ENCODE measurements at regions not wholly inside any gene's neighbourhood (a gene's known extent, or its start where the extent isn't known, plus 50 kb on each side); places are given as distances from the start of the nearest gene placed in this dataset.

GRCh38 chr14:87797001-87797400 lies 196.0 kb downstream of the GALC start:
- DNase-seq (ENCODE audit: low spot score): no peak
- no peaks in the 10 kb centered on the region for H3K27me3 ChIP-seq (replicated peaks; ENCODE audit: insufficient read depth, low read depth, low read length, poor library complexity)
- H3K4me3 ChIP-seq (ENCODE audit: low read depth, low read length, poor library complexity, severe bottlenecking): no peak overlapping the region
- POLR2A ChIA-PET (ENCODE audit: low non-redundant PET): no interaction called here
- no peak overlapping the region for H3K27ac ChIP-seq (ENCODE audit: low read depth, low read length, poor library complexity, severe bottlenecking)
- CTCF ChIA-PET: no interaction called here
- H3K4me1 ChIP-seq (ENCODE audit: insufficient read depth, low read length, poor library complexity, severe bottlenecking): no peaks in the 10 kb centered on the region
- BruUV-seq (replicated peaks): no TSS peak
- no peak for TF ChIP-seq EZH2 (IDR thresholded peaks at IDR 0.05; ENCODE audit: borderline replicate concordance, low read depth, low read length, poor library complexity, severe bottlenecking)
- TF ChIP-seq CTCF (conservative IDR thresholded peaks at IDR 0.05; ENCODE audit: low read depth, low read length): no peak
- no peaks in the 10 kb centered on the region for H3K9me3 ChIP-seq (ENCODE audit: low read depth, low read length, poor library complexity, severe bottlenecking)
- intact Hi-C loops (cut with micrococcal nuclease; ENCODE audit: unreplicated experiment): no loop called here
- H3K36me3 ChIP-seq (ENCODE audit: insufficient read depth, low read length, poor library complexity, severe bottlenecking): no peaks in the 10 kb centered on the region

- no peaks in the 10 kb centered on the region for H3K27me3 ChIP-seq (replicated peaks; ENCODE audit: insufficient read depth, low read depth, low read length, poor library complexity)
- intact Hi-C loops (cut with micrococcal nuclease; ENCODE audit: unreplicated experiment): no loop called here
- H3K4me3 ChIP-seq (ENCODE audit: low read depth, low read length, poor library complexity, severe bottlenecking): no peak overlapping the region
- BruUV-seq (replicated peaks): no TSS peak
- DNase-seq (ENCODE audit: low spot score): no peak
- TF ChIP-seq EZH2 (IDR thresholded peaks at IDR 0.05; ENCODE audit: borderline replicate concordance, low read depth, low read length, poor library complexity, severe bottlenecking): no peak
- TF ChIP-seq CTCF (conservative IDR thresholded peaks at IDR 0.05; ENCODE audit: low read depth, low read length): no peak
- no peaks in the 10 kb centered on the region for H3K9me3 ChIP-seq (ENCODE audit: low read depth, low read length, poor library complexity, severe bottlenecking)
- H3K4me1 ChIP-seq (ENCODE audit: insufficient read depth, low read length, poor library complexity, severe bottlenecking): no peaks in the 10 kb centered on the region
- H3K27ac ChIP-seq (ENCODE audit: low read depth, low read length, poor library complexity, severe bottlenecking): no peak overlapping the region
- H3K36me3 ChIP-seq (ENCODE audit: insufficient read depth, low read length, poor library complexity, severe bottlenecking): no peaks in the 10 kb centered on the region
- ChIA-PET POLR2A (ENCODE audit: low non-redundant PET) (no interaction called here), CTCF (no interaction called here)
Measured at GRCh38 chr14:87794561-87794960, 198.4 kb downstream of the GALC start.

GRCh38 chr14:87785897-87786296 lies 207.1 kb downstream of the GALC start:
- CTCF ChIA-PET: no interaction called here
- Histone ChIP-seq H3K27me3 (replicated peaks; ENCODE audit: insufficient read depth, low read depth, low read length, poor library complexity) (no peaks in the 10 kb centered on the region), H3K36me3 (ENCODE audit: insufficient read depth, low read length, poor library complexity, severe bottlenecking) (no peaks in the 10 kb centered on the region), H3K4me3 (ENCODE audit: low read depth, low read length, poor library complexity, severe bottlenecking) (no peak overlapping the region), H3K9me3 (ENCODE audit: low read depth, low read length, poor library complexity, severe bottlenecking) (no peaks in the 10 kb centered on the region), H3K27ac (ENCODE audit: low read depth, low read length, poor library complexity, severe bottlenecking) (no peak overlapping the region), H3K4me1 (ENCODE audit: insufficient read depth, low read length, poor library complexity, severe bottlenecking) (no peaks in the 10 kb centered on the region)
- no TSS peak for BruUV-seq (replicated peaks)
- no peak for DNase-seq (ENCODE audit: low spot score)
- POLR2A ChIA-PET (ENCODE audit: low non-redundant PET): no interaction called here
- no peak for TF ChIP-seq EZH2 (IDR thresholded peaks at IDR 0.05; ENCODE audit: borderline replicate concordance, low read depth, low read length, poor library complexity, severe bottlenecking)
- no peak for TF ChIP-seq CTCF (conservative IDR thresholded peaks at IDR 0.05; ENCODE audit: low read depth, low read length)
- intact Hi-C loops (cut with micrococcal nuclease; ENCODE audit: unreplicated experiment): no loop called here
